Ovary (tissue), 7 donors: ENCODE measurements at regions not wholly inside any gene's neighbourhood (a gene's known extent, or its start where the extent isn't known, plus 50 kb on each side); places are given as distances from the start of the nearest gene placed in this dataset.

ENCODE experiments used
- DNase-seq, 5 donors: peaks; one replicate each; pipeline ENCODE4 v3.0.0-alpha.2; 2019 to 2020
- H3K27ac ChIP-seq, 2 donors: fragments of 200-600 bp; one replicate each; pipeline versions ENCODE4 v1.5.1 to v1.8.0; 2019 to 2022
- H3K27me3 ChIP-seq: fragments of 200-600 bp; one replicate; pipeline ENCODE4 v1.8.0; 2022
- H3K36me3 ChIP-seq: fragments of 200-600 bp; sonication (generic); one replicate; pipeline ENCODE4 v1.5.1; 2019
- H3K4me1 ChIP-seq: one replicate; pipeline ENCODE4 v1.8.1; 2013; ENCODE audit warnings: mild to moderate bottlenecking, moderate library complexity; ENCODE audit not compliant: insufficient read depth
- H3K4me3 ChIP-seq: fragments of 200-600 bp; sonication (generic); one replicate; pipeline ENCODE4 v1.5.1; 2017
- H3K9me3 ChIP-seq, 2 donors: fragments of 200-600 bp in 1 of 2; sonication (generic) in 1 of 2; one replicate each; pipeline versions ENCODE4 v1.5.1 to v1.8.1; 2013 to 2019; ENCODE audit warnings: mild to moderate bottlenecking in 1 of 2, moderate library complexity in 1 of 2
- EP300 ChIP-seq: sonication (generic); formaldehyde crosslinking; IDR thresholded peaks from one replicate; pipeline ENCODE4 v1.6.1; 2017; ENCODE audit warnings: antibody characterized with exemption
- POLR2A ChIP-seq: fragments of 450-650 bp; IDR thresholded peaks from one replicate; pipeline ENCODE4 v1.6.1; 2017; ENCODE audit warnings: antibody characterized with exemption, mild to moderate bottlenecking, moderate library complexity
- WGBS, 3 donors: extraction: QIAGEN DNeasy Blood & Tissue Kit in 1 of 3; methylation state at CpG; one replicate each; pipeline versions ENCODE4 v1.1.5 to v1.1.7; 2013 to 2017; 5-methylcytosine and 5-hydroxymethylcytosine counted together
- intact Hi-C, 4 donors: fragments of 100-400 bp; cut with DNase I; formaldehyde crosslinking; loops; one replicate each; pipeline versions ENCODE4 v1.11.0 to v1.15.1; 2022 to 2023
- TF ChIP-seq, protein P1 (sequence below), 3 donors: fragments of 450-650 bp in 2 of 3; fragments of 200-600 bp in 1 of 3; IDR thresholded peaks; one replicate each; pipeline versions ENCODE4 v1.5.1 to v1.8.0; 2016 to 2022; ENCODE audit warnings: antibody characterized with exemption in 3 of 3, mild to moderate bottlenecking in 1 of 3
- donor health status: DM: no; HTN: no; CAD: no; lungs with moderate emphysema.
- donor health status: DM: no; HTN: no; CAD: no.
- donor health status: Bipolar disorder and iron deficiency.
- donor health status: DM: no; HTN: no; CAD: no.
- donor health status: DM: yes; HTN: yes; CAD: no.

DNA sequence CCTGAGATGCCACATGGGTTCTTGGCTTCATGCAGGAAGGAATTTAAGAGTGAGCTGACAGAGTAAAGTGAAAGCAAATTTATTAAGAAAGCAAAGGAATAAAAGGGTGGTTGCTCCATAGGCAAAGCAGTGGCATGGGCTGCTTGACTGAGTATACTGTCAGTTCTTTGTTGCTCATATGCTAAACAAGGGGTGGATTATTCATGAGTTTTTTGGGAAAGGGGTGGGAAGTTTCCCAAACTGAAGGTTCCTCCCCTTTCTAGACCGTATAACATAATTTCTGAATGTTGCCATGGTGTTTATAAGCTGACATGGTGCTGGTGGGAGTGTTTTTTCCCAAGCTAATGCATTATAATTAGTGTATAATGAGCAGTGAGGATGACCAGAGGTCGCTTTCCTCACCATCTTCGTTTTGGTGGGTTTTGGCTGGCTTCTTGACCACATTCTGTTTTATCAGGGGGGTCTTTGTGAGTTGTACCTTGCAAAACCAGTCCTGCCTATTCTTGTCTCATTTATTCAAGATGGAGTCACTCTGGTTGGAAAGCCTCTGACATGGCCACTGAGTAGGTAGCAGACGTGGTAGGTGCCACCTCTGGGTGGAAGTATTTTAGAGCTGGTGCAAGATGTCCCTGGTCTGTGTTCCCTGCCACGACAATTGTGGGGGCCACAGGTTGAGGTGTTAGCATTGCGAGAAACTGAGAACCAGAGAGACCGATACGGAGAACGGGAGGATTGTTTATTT, 107.5 kb upstream of the SDK1 start:
- intact Hi-C loops = no loop called here
- Histone ChIP-seq H3K4me1 (no peaks in the 10 kb centered on the region), H3K27me3 (no peaks in the 10 kb centered on the region), H3K4me3 (no peak overlapping the region), H3K27ac (peak overlapping the region in 1 of 2 donors; percentile 73), H3K9me3 (no peaks in the 10 kb centered on the region), H3K36me3 (no peaks in the 10 kb centered on the region)
- DNase-seq = no peak
- 25 to 43% (median 33%) methylated on average over 9 of the region's 9 CpGs for WGBS, 3 donors
- no peak for TF ChIP-seq EP300
- no peak for TF ChIP-seq POLR2A
- TF ChIP-seq, protein P1, sequence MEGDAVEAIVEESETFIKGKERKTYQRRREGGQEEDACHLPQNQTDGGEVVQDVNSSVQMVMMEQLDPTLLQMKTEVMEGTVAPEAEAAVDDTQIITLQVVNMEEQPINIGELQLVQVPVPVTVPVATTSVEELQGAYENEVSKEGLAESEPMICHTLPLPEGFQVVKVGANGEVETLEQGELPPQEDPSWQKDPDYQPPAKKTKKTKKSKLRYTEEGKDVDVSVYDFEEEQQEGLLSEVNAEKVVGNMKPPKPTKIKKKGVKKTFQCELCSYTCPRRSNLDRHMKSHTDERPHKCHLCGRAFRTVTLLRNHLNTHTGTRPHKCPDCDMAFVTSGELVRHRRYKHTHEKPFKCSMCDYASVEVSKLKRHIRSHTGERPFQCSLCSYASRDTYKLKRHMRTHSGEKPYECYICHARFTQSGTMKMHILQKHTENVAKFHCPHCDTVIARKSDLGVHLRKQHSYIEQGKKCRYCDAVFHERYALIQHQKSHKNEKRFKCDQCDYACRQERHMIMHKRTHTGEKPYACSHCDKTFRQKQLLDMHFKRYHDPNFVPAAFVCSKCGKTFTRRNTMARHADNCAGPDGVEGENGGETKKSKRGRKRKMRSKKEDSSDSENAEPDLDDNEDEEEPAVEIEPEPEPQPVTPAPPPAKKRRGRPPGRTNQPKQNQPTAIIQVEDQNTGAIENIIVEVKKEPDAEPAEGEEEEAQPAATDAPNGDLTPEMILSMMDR (IDR thresholded peaks at IDR 0.05) = no peak

DNA sequence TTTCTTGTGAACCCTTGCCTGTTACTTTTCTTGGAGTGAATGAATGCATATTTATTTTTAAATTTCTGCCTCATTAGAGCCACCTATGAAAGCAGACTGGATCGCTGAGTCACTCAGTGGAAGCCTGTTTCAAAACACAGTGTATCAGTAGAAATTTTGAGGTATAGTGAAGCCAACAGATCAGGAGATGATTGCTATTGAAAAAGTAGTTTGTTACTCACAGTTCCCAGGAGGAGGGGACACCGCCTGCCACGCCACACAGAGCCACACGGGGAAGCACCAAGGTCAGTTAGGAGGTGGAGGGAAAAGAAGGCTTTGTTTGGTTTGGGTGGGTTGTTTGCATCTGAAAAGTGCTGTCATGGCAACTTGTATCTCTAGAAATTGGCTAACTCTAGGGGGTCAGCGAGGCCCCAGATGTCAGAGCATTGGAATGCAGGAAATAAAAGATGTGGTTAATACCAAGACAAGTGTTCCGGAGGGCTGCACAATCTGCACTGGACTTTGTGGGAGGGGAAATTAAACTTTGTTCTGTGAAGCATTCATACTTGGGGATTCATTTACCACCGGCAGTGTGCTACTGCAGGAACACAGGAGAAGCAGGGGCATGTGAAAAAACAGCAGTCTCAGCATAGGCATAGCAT, 106.4 kb upstream of the SDK1 start:
- Histone ChIP-seq H3K9me3 (no peaks in the 10 kb centered on the region), H3K27ac (peak overlapping the region in 1 of 2 donors; percentile 73), H3K4me3 (no peak overlapping the region), H3K27me3 (no peaks in the 10 kb centered on the region), H3K36me3 (no peaks in the 10 kb centered on the region), H3K4me1 (no peaks in the 10 kb centered on the region)
- peak in 4 of 5 donors; percentile 10 to 69 (median 58) for DNase-seq
- TF ChIP-seq, protein P1 (IDR thresholded peaks at IDR 0.05) = peak in 1 of 3 donors; percentile 27
- TF ChIP-seq EP300 = no peak
- 1 to 27% (median 16%) methylated on average over 7 of the region's 7 CpGs for WGBS, 3 donors
- intact Hi-C loops = no loop called here

DNA sequence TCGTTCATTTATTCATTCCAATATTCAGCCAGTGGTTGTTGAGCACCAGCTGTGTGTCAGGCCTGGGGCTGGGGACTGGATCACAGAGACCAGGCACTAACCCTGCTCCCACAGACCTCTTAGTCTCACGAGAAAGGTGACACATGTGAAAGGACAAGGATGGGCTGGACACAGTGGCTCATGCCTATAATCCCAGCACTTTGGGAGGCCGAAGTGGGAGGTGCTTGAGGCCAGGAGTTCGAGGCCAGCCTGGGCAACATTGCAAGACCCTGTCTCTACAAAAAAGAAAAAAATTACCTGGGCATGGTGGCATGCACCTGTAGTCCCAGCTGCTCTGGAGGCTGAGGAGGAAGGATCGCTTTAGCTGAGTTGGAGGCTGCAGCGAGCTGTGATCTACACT, 105.9 kb upstream of the SDK1 start:
- no peaks in the 10 kb centered on the region for H3K36me3 ChIP-seq
- intact Hi-C loops = no loop called here
- WGBS, 3 donors = 65 to 74% (median 72%) methylated on average over 6 of the region's 6 CpGs
- H3K27me3 ChIP-seq = no peaks in the 10 kb centered on the region
- peak overlapping the region in 1 of 2 donors; percentile 73 for H3K27ac ChIP-seq
- no peak for TF ChIP-seq EP300
- TF ChIP-seq, protein P1 (IDR thresholded peaks at IDR 0.05) = no peak
- no peak for TF ChIP-seq POLR2A
- H3K4me3 ChIP-seq = no peak overlapping the region
- no peak for DNase-seq
- no peaks in the 10 kb centered on the region for H3K4me1 ChIP-seq
- no peaks in the 10 kb centered on the region for H3K9me3 ChIP-seq

DNA sequence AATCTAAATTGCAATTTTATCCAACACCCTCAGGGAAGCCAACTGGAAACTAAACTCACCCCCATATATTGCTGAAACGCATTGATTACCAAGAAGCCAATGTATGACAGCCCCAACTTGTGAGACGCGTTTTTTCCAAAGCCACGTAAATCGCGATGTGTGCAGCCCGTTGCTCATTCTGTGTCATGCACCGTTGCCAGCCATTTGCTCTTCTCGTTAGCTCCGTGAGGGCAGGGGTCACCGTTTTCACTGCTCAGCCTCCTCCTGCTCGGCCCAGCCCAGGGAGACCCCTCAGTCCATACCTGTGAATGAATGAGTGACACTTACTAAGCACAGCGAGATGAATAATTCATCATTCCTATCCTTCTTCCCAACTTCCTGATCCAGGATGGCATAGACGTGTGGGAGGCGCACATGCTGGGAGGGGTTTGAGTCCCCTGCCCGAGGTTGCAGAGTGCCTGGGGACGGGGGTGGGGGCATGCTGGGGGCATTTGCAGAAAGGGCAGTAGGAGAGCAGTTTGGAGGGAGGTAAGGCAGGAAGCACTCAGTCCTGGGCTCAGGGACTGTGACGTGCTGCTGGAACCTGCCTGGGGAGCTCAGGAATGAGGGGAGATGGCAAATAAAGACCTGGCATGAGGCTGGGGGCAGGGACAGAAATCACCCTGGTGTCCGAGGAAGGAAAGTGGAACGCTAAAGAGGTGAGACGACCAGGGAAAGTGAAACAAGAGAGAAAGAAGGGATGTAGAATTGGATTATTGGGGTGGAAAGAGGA, 104.2 kb upstream of the SDK1 start:
- 76 to 87% (median 84%) methylated on average over 21 of the region's 21 CpGs for WGBS, 3 donors
- no peaks in the 10 kb centered on the region for H3K9me3 ChIP-seq
- no peaks in the 10 kb centered on the region for H3K36me3 ChIP-seq
- no peak overlapping the region for H3K4me3 ChIP-seq
- no peak for DNase-seq
- intact Hi-C loops = no loop called here
- H3K27ac ChIP-seq = no peak overlapping the region
- TF ChIP-seq, protein P1 (IDR thresholded peaks at IDR 0.05) = no peak
- TF ChIP-seq POLR2A = no peak
- no peak for TF ChIP-seq EP300
- H3K4me1 ChIP-seq = no peaks in the 10 kb centered on the region
- H3K27me3 ChIP-seq = no peaks in the 10 kb centered on the region
